Fibroblast of lung (primary cell): ENCODE measurements at regions not wholly inside any gene's neighbourhood (a gene's known extent, or its start where the extent isn't known, plus 50 kb on each side); places are given as distances from the start of the nearest gene placed in this dataset.

Experiments
- CTCF ChIP-seq, 2 donors: IDR thresholded peaks in 1 of 2; conservative IDR thresholded peaks in 1 of 2; 1 replicate in 1 of 2; 2 replicates in 1 of 2; pipeline ENCODE4 v1.5.1; 2011 to 2012; ENCODE audit warnings: low read length in 2 of 2, control low read depth in 1 of 2, inconsistent platforms in 1 of 2, low read depth in 1 of 2, mild to moderate bottlenecking in 1 of 2
- EZH2 ChIP-seq: IDR thresholded peaks from 2 replicates; pipeline ENCODE4 v1.5.1; 2012; ENCODE audit warnings: low read length, control low read depth, mild to moderate bottlenecking; ENCODE audit errors: missing control alignments

GRCh38 chr11:130561441-130561881 lies 113.0 kb downstream of the ADAMTS15 start:
- TF ChIP-seq CTCF (conservative IDR thresholded peaks at IDR 0.05 in 1 of 2, IDR thresholded peaks at IDR 0.05 in 1 of 2; ENCODE audit: low read depth in 1 of 2, low read length in 2 of 2), result no peak
- TF ChIP-seq EZH2, result no peak
